K562 (cell line): ENCODE measurements at regions not wholly inside any gene's neighbourhood (a gene's known extent, or its start where the extent isn't known, plus 50 kb on each side); places are given as distances from the start of the nearest gene placed in this dataset.

Experiments used
- ATAC-seq: fragments of 200-7000 bp; cut with Tn5 transposase; 3 replicates; pipeline ENCODE4 v1.9.1; 2020; ENCODE audit warnings: moderate library complexity
- BruUV-seq: library from RNA; stranded (reverse); fragments of 400-500 nt; replicated peaks from 2 replicates; lab custom pipeline; 2021; lab: Mats Ljungman, UMichigan
- CTCF ChIA-PET: fragments of 300-600 bp; formaldehyde crosslinking; extraction: SDS; loops from one replicate; lab custom pipeline; 2021; ENCODE audit warnings: low intra/inter-chr PET ratio; lab: Yijun Ruan, JAX
- POLR2A ChIA-PET: fragments of 300-600, 350-650 bp; sonication (Branson Sonifier 250); formaldehyde crosslinking; extraction: SDS; loops from one replicate; lab custom pipeline; 2021; ENCODE audit warnings: antibody characterized with exemption, inconsistent platforms; lab: Yijun Ruan, JAX
- DNase-seq, 4 experiments: peaks; one replicate each; pipeline versions ENCODE4 v3.0.0 to v3.0.0-alpha.2; 2011 to 2018; ENCODE audit warnings: low spot score in 3 of 4, mixed read lengths in 3 of 4; ENCODE audit errors: extremely low read depth in 1 of 4
- FAIRE-seq: peaks from 2 replicates; lab custom pipeline; 2011; peaks lifted over from hg19 to GRCh38; lab: Jason Lieb, UNC
- H2AFZ ChIP-seq: 2 replicates; pipeline ENCODE4 v1.6.0; 2011; ENCODE audit warnings: low read depth, low read length, control low read depth, inconsistent platforms
- H3K27ac ChIP-seq: fragments of 200-600 bp; 3 replicates; pipeline ENCODE4 v1.8.0; 2011; ENCODE audit warnings: low read depth, mild to moderate bottlenecking, control low read depth, inconsistent platforms, low read length, moderate library complexity, mixed read lengths; ENCODE audit errors: extremely low read depth
- H3K27me3 ChIP-seq, 2 experiments: fragments of 300-600 bp in 1 of 2; 2 replicates in 1 of 2; 3 replicates in 1 of 2; pipeline versions ENCODE4 v1.6.0 to v1.8.0; 2011; ENCODE audit warnings: inconsistent platforms in 2 of 2, low read length in 2 of 2, mild to moderate bottlenecking in 1 of 2, mixed read lengths in 1 of 2, moderate library complexity in 1 of 2; ENCODE audit not compliant: control insufficient read depth in 2 of 2, insufficient read depth in 2 of 2
- H3K36me3 ChIP-seq: fragments of 300-600 bp; 3 replicates; pipeline ENCODE4 v1.8.0; 2011; ENCODE audit warnings: mild to moderate bottlenecking, low read length, inconsistent platforms; ENCODE audit not compliant: control insufficient read depth, insufficient read depth
- H3K4me1 ChIP-seq, 2 experiments: fragments of 200-600 bp in 1 of 2; replicated peaks in 1 of 2; 2 replicates in 1 of 2; 3 replicates in 1 of 2; pipeline versions ENCODE4 v1.5.1 to v1.8.0; 2011; ENCODE audit warnings: inconsistent platforms in 2 of 2, low read length in 2 of 2, mild to moderate bottlenecking in 1 of 2, mixed read lengths in 1 of 2, moderate library complexity in 1 of 2; ENCODE audit not compliant: control insufficient read depth in 2 of 2, insufficient read depth in 2 of 2
- H3K4me2 ChIP-seq: 2 replicates; pipeline ENCODE4 v1.6.1; 2011; ENCODE audit warnings: low read length, control low read depth, inconsistent platforms, mixed read lengths; ENCODE audit not compliant: insufficient read depth
- H3K4me3 ChIP-seq: fragments of 200-600 bp; sonication (generic), shearing (Covaris generic); 2 replicates; pipeline ENCODE4 v1.5.1; 2016; ENCODE audit warnings: control low read depth, inconsistent platforms
- H3K79me2 ChIP-seq: fragments of 200-600 bp; 3 replicates; pipeline ENCODE4 v1.8.0; 2011; ENCODE audit warnings: low read length, inconsistent platforms; ENCODE audit not compliant: control insufficient read depth, insufficient read depth
- H3K9ac ChIP-seq, 2 experiments: 2 replicates each; pipeline versions ENCODE4 v1.6.0 to v1.6.1; 2011; ENCODE audit warnings: low read depth in 2 of 2, low read length in 2 of 2, control low read depth in 1 of 2, inconsistent platforms in 1 of 2, mild to moderate bottlenecking in 1 of 2, mixed read lengths in 1 of 2; ENCODE audit not compliant: insufficient read depth in 1 of 2
- H3K9me1 ChIP-seq: one replicate; pipeline ENCODE4 v1.6.0; 2011; ENCODE audit warnings: inconsistent platforms, mild to moderate bottlenecking, low read length, moderate library complexity; ENCODE audit not compliant: control insufficient read depth, insufficient read depth
- H3K9me3 ChIP-seq: replicated peaks from 2 replicates; pipeline ENCODE4 v1.5.1; 2011; ENCODE audit warnings: low read depth, low read length, inconsistent platforms; ENCODE audit not compliant: control insufficient read depth, insufficient read depth
- H4K20me1 ChIP-seq: replicated peaks from 2 replicates; pipeline ENCODE4 v1.6.1; 2011; ENCODE audit warnings: low read length, inconsistent platforms, mixed read lengths; ENCODE audit not compliant: control insufficient read depth, insufficient read depth
- BRD4 ChIP-seq: fragments of 200-600 bp; sonication (generic); IDR thresholded peaks from 2 replicates; pipeline ENCODE4 v1.6.1; 2017; ENCODE audit warnings: inconsistent platforms
- C11orf30 ChIP-seq: fragments of 450-650 bp; IDR thresholded peaks from 2 replicates; pipeline ENCODE4 v1.6.1; 2016; ENCODE audit warnings: low read depth, mild to moderate bottlenecking
- CBFA2T2 ChIP-seq: fragments of 450-650 bp; conservative IDR thresholded peaks from 2 replicates; pipeline ENCODE4 v1.6.1; 2017; ENCODE audit warnings: mild to moderate bottlenecking
- ETV6 ChIP-seq, 3 experiments: fragments of 150-350 bp in 1 of 3; sonication (generic) in 1 of 3; formaldehyde crosslinking in 1 of 3; IDR thresholded peaks; 2 replicates each; pipeline versions ENCODE4 v1.6.1 to v1.8.0; 2014 to 2022; ENCODE audit warnings: borderline replicate concordance in 2 of 3, low read depth in 2 of 3, antibody characterized with exemption in 1 of 3, low read length in 1 of 3, mild to moderate bottlenecking in 1 of 3, missing genetic modification reagents in 1 of 3
- FOXK2 ChIP-seq, 2 experiments: fragments of 450-650 bp; IDR thresholded peaks in 1 of 2; conservative IDR thresholded peaks in 1 of 2; 2 replicates each; pipeline ENCODE4 v1.6.1; 2016; ENCODE audit warnings: low read depth in 2 of 2, mild to moderate bottlenecking in 1 of 2
- HDAC6 ChIP-seq: IDR thresholded peaks from 2 replicates; pipeline ENCODE4 v1.6.1; 2012; ENCODE audit warnings: low read depth, mild to moderate bottlenecking, control low read depth, inconsistent platforms, low read length, moderate library complexity
- HNRNPL ChIP-seq: fragments of 200-400 bp; formaldehyde crosslinking; IDR thresholded peaks from 2 replicates; pipeline ENCODE4 v1.6.1; 2017; ENCODE audit warnings: low read depth, mild to moderate bottlenecking, low read length
- JUNB ChIP-seq: fragments of 450-650 bp; formaldehyde crosslinking; conservative IDR thresholded peaks from 2 replicates; pipeline ENCODE4 v1.4.0; 2020; ENCODE audit warnings: mild to moderate bottlenecking
- JUND ChIP-seq, 2 experiments: IDR thresholded peaks; 2 replicates in 1 of 2; 3 replicates in 1 of 2; pipeline ENCODE4 v1.6.1; 2011; ENCODE audit warnings: borderline replicate concordance in 2 of 2, low read depth in 2 of 2, low read length in 2 of 2, improper control_type of control experiment in 1 of 2, missing biosample characterization in 1 of 2, missing genetic modification characterization in 1 of 2, missing genetic modification reagents in 1 of 2
- KAT2B ChIP-seq: IDR thresholded peaks from one replicate; pipeline ENCODE4 v1.6.1; 2012; ENCODE audit warnings: low read depth, mild to moderate bottlenecking, control low read depth, inconsistent platforms, low read length, moderate library complexity
- RAD21 ChIP-seq, 2 experiments: fragments of 250-450 bp in 1 of 2; fragments of 450-650 bp in 1 of 2; sonication (Bioruptor Pico) in 1 of 2; formaldehyde crosslinking in 1 of 2; IDR thresholded peaks in 1 of 2; conservative IDR thresholded peaks in 1 of 2; 2 replicates each; pipeline versions ENCODE4 v1.4.0 to v1.8.0; 2020 to 2022; ENCODE audit warnings: mild to moderate bottlenecking in 2 of 2, moderate library complexity in 1 of 2
- RBM39 ChIP-seq: fragments of 200-400 bp; formaldehyde crosslinking; optimal IDR thresholded peaks from 2 replicates; pipeline ENCODE3; 2018; ENCODE audit warnings: low read depth, low read length
- TCF3 ChIP-seq: sonication (generic); formaldehyde crosslinking; IDR thresholded peaks from 2 replicates; pipeline ENCODE4 v1.4.0; 2020; ENCODE audit warnings: mild to moderate bottlenecking, missing genetic modification reagents
- ZFPM2 ChIP-seq: fragments of 250-450 bp; sonication (Bioruptor Pico); IDR thresholded peaks from 2 replicates; pipeline ENCODE4 v1.5.1; 2022; ENCODE audit warnings: mild to moderate bottlenecking
- ZKSCAN1 ChIP-seq: fragments of 150-350 bp; IDR thresholded peaks from 2 replicates; pipeline ENCODE4 v1.6.1; 2016; ENCODE audit warnings: low read depth, low read length
- ZNF224 ChIP-seq: sonication (generic); formaldehyde crosslinking; IDR thresholded peaks from 2 replicates; pipeline ENCODE4 v1.8.0; 2022; ENCODE audit warnings: mild to moderate bottlenecking, missing genetic modification reagents
- ZNF785 ChIP-seq: fragments of 250-450 bp; sonication (Bioruptor Pico); IDR thresholded peaks from 2 replicates; pipeline ENCODE4 v1.4.0; 2020; ENCODE audit warnings: mild to moderate bottlenecking
- WGBS: fragments of 100-300 bp; shearing (Covaris generic); methylation state at CpG from one replicate; pipeline ENCODE4 v1.1.6; 2016; ENCODE audit warnings: low coverage, mixed read lengths; ENCODE audit not compliant: insufficient coverage; ENCODE audit errors: missing lambda C conversion rate; 5-methylcytosine and 5-hydroxymethylcytosine counted together
- in situ Hi-C: fragments of 300-500 bp; cut with MboI; formaldehyde crosslinking; loops from 4 replicates; pipeline ENCODE4 v1.15.0; 2018; ENCODE audit warnings: inconsistent platforms, mixed read lengths
- intact Hi-C: fragments of 100-400 bp; cut with micrococcal nuclease; formaldehyde crosslinking; loops from 2 replicates; pipeline ENCODE4 v1.14.2; 2022
- TF ChIP-seq, protein P1 (sequence below): IDR thresholded peaks from 2 replicates; pipeline ENCODE4 v1.6.1; 2016; ENCODE audit warnings: missing genetic modification characterization, missing compliant biosample characterization

- Histone ChIP-seq H3K36me3 (no peaks in the 10 kb centered on the region), H2AFZ (no peak overlapping the region), H3K9me1 (no peaks in the 10 kb centered on the region), H3K27ac (no peak overlapping the region), H3K79me2 (no peaks in the 10 kb centered on the region), H3K4me2 (no peak overlapping the region), H3K9me3 (no peaks in the 10 kb centered on the region), H3K9ac (no peak overlapping the region), H3K4me3 (no peak overlapping the region), H4K20me1 (no peaks in the 10 kb centered on the region), H3K27me3 (no peaks in the 10 kb centered on the region), H3K4me1 (no peaks in the 10 kb centered on the region)
- ATAC-seq (no peak), DNase-seq (no peak), FAIRE-seq (no peak)
- WGBS = 0% methylated on average over 1 of the region's 1 CpG
- BruUV-seq = no TSS peak
- ChIA-PET POLR2A (no interaction called here), CTCF (no interaction called here)
- TF ChIP-seq RAD21 (CRISPR knock-in tag; conservative IDR thresholded peaks at IDR 0.05 in 1 of 2, IDR thresholded peaks at IDR 0.05 in 1 of 2) (no peak), HNRNPL (no peak), KAT2B (no peak), HDAC6 (no peak), ZNF224 (CRISPR knock-in tag) (no peak), BRD4 (no peak), ZNF785 (CRISPR knock-in tag) (no peak), FOXK2 (conservative IDR thresholded peaks at IDR 0.05 in 1 of 2, IDR thresholded peaks at IDR 0.05 in 1 of 2; ENCODE audit: low read depth in 2 of 2) (no peak), ZFPM2 (CRISPR knock-in tag) (no peak), JUNB (CRISPR knock-in tag) (no peak), JUND (IDR thresholded peaks at IDR 0.05; ENCODE audit: borderline replicate concordance, low read depth, low read length) (no peak), JUND (tag; IDR thresholded peaks at IDR 0.05; ENCODE audit: borderline replicate concordance, low read depth, low read length) (no peak), TCF3 (CRISPR knock-in tag) (no peak), ZKSCAN1 (no peak), CBFA2T2 (no peak), C11orf30 (no peak), ETV6 (IDR thresholded peaks at IDR 0.05; ENCODE audit: borderline replicate concordance in 1 of 2, low read depth in 2 of 2, low read length in 1 of 2) (no peak), ETV6 (CRISPR knock-in tag; IDR thresholded peaks at IDR 0.05; ENCODE audit: borderline replicate concordance) (no peak), RBM39 (no peak)
- TF ChIP-seq, protein P1, sequence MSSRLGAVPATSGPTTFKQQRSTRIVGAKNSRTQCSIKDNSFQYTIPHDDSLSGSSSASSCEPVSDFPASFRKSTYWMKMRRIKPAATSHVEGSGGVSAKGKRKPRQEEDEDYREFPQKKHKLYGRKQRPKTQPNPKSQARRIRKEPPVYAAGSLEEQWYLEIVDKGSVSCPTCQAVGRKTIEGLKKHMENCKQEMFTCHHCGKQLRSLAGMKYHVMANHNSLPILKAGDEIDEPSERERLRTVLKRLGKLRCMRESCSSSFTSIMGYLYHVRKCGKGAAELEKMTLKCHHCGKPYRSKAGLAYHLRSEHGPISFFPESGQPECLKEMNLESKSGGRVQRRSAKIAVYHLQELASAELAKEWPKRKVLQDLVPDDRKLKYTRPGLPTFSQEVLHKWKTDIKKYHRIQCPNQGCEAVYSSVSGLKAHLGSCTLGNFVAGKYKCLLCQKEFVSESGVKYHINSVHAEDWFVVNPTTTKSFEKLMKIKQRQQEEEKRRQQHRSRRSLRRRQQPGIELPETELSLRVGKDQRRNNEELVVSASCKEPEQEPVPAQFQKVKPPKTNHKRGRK (tag) = no peak
- in situ Hi-C loops = no loop called here
- intact Hi-C loops = no loop called here
These were observed 109.4 kb upstream of the PDE1C start for GRCh38 chr7:32179567-32179966.
